Psoas muscle (tissue), 7 donors: ENCODE measurements at regions not wholly inside any gene's neighbourhood (a gene's known extent, or its start where the extent isn't known, plus 50 kb on each side); places are given as distances from the start of the nearest gene placed in this dataset.

ENCODE experiments used
- ATAC-seq, 4 donors: fragments of 200-7000 bp; cut with Tn5 transposase; one replicate each; pipeline ENCODE4 v1.9.1; 2020; ENCODE audit warnings: moderate library complexity in 3 of 4, mild to moderate bottlenecking in 2 of 4
- DNase-seq, 2 donors: peaks; one replicate each; pipeline ENCODE4 v3.0.0-alpha.2; 2020
- H3K27ac ChIP-seq: fragments of 200-600 bp; one replicate; pipeline ENCODE4 v1.8.0; 2022
- H3K27me3 ChIP-seq, 3 donors: fragments of 200-600 bp in 1 of 3; one replicate each; pipeline versions ENCODE4 v1.6.1 to v1.8.0; 2013 to 2022; ENCODE audit warnings: low read length in 2 of 3, mild to moderate bottlenecking in 2 of 3, moderate library complexity in 1 of 3; ENCODE audit not compliant: insufficient read depth in 3 of 3
- H3K36me3 ChIP-seq, 2 donors: fragments of 200-600 bp in 1 of 2; one replicate each; pipeline versions ENCODE4 v1.6.1 to v1.8.0; 2013 to 2022; ENCODE audit warnings: low read depth in 1 of 2, mild to moderate bottlenecking in 1 of 2, moderate library complexity in 1 of 2; ENCODE audit not compliant: insufficient read depth in 1 of 2
- H3K4me1 ChIP-seq: fragments of 200-600 bp; one replicate; pipeline ENCODE4 v1.8.0; 2022
- H3K4me3 ChIP-seq: fragments of 200-600 bp; one replicate; pipeline ENCODE4 v1.8.0; 2022; ENCODE audit warnings: mild to moderate bottlenecking
- H3K9me3 ChIP-seq: fragments of 200-600 bp; one replicate; pipeline ENCODE4 v1.8.0; 2022
- WGBS, 3 donors: extraction: QIAGEN DNeasy Blood & Tissue Kit; methylation state at CpG; one replicate each; pipeline versions ENCODE4 v1.1.6 to v1.1.7; 2013; 5-methylcytosine and 5-hydroxymethylcytosine counted together
- intact Hi-C, 2 donors: fragments of 100-400 bp; cut with DNase I; formaldehyde crosslinking; loops; one replicate each; pipeline versions ENCODE4 v1.11.0 to v1.14.2; 2022
- TF ChIP-seq, protein P1 (sequence below): fragments of 200-600 bp; IDR thresholded peaks from one replicate; pipeline ENCODE4 v1.8.0; 2022; ENCODE audit warnings: antibody characterized with exemption
- donor health status: healthy with polysubstance abuse.
- donor health status: DM: no; HTN: no; CAD: no; lungs with moderate emphysema.
- donor health status: Bipolar disorder and iron deficiency.
- donor health status: healthy.
- donor health status: DM: yes; HTN: yes; CAD: no.
- donor health status: DM: no; HTN: no; CAD: no.
- donor health status: DM: yes; HTN: yes; CAD: no.

DNA sequence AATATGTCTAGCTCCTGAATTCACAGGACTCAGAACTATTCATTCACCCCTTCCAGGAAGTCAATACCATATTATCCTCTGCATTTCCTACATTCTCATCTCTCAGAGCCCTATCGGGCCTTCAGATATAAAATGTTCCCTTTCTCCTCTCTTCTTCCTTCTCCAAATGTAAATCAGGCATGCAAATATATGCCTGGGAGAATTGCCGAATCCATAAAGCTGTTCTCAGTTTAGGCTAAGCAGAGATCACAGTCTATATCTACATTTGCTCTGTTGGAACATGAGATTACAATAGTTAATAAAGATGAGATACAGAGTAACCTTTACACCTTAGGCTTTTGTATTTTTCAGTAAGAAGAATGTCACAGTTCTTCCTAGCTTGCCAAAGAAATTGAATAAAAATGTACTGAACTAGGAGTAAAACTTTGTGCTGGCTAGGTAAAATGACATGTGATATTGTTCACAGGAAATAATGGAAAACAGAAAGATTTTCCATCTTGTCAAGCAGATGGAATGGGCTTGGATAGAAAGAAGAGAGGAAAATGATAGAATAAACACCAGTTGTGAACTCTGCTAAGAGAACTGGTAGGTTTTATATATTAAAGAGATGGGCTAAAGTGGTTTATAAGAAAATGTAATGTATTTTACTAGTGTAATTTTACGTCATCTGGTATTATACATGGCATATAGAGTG, 161.5 kb downstream of the NRIP1 start:
- TF ChIP-seq, protein P1, sequence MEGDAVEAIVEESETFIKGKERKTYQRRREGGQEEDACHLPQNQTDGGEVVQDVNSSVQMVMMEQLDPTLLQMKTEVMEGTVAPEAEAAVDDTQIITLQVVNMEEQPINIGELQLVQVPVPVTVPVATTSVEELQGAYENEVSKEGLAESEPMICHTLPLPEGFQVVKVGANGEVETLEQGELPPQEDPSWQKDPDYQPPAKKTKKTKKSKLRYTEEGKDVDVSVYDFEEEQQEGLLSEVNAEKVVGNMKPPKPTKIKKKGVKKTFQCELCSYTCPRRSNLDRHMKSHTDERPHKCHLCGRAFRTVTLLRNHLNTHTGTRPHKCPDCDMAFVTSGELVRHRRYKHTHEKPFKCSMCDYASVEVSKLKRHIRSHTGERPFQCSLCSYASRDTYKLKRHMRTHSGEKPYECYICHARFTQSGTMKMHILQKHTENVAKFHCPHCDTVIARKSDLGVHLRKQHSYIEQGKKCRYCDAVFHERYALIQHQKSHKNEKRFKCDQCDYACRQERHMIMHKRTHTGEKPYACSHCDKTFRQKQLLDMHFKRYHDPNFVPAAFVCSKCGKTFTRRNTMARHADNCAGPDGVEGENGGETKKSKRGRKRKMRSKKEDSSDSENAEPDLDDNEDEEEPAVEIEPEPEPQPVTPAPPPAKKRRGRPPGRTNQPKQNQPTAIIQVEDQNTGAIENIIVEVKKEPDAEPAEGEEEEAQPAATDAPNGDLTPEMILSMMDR = no peak
- no peak overlapping the region for H3K4me3 ChIP-seq
- no peak overlapping the region for H3K27ac ChIP-seq
- peaks cover 7% of the 10 kb centered on the region for H3K4me1 ChIP-seq
- 93 to 96% (median 96%) methylated on average over 3 of the region's 3 CpGs for WGBS, 3 donors
- H3K27me3 ChIP-seq = no peaks in the 10 kb centered on the region
- H3K9me3 ChIP-seq = peaks cover 3% of the 10 kb centered on the region
- ATAC-seq (no peak), DNase-seq (no peak)
- no peaks in the 10 kb centered on the region for H3K36me3 ChIP-seq
- intact Hi-C loops = no loop called here

DNA sequence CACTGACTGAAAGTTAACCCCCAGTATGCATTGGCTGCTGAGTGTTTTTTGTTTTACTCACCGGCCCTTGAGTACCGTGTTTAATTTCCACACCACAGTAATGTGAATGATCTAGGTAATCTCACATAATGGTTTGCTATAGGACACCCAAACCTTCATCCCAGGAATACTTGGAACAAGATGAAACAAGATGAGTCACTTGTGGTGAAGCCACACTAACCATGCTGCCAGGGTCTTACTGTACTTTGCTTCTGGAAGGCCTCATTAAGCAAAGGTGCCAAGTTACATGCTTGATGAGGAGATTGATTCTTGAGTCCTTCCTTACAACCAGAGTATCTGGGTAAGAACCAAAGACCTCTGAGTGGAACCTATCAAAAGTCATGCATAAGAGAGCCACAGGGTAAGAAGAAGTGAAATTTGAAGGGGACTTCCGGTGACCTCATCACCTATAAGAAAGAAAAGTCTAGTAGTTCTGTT, 163.3 kb downstream of the NRIP1 start:
- Histone ChIP-seq H3K27ac (no peak overlapping the region), H3K36me3 (no peaks in the 10 kb centered on the region), H3K9me3 (peaks cover 3% of the 10 kb centered on the region), H3K27me3 (no peaks in the 10 kb centered on the region), H3K4me1 (peaks cover 7% of the 10 kb centered on the region), H3K4me3 (no peak overlapping the region)
- TF ChIP-seq, protein P1 = no peak
- ATAC-seq = peak; percentile 54 to 96 (median 80)
- intact Hi-C loops = no loop called here
- DNase-seq = no peak
- WGBS, 3 donors = 47 to 63% (median 57%) methylated on average over 3 of the region's 3 CpGs

GRCh38 chr21:14900611-14901010, 164.2 kb downstream of the NRIP1 start:
- intact Hi-C loops = no loop called here
- Histone ChIP-seq H3K36me3 (no peaks in the 10 kb centered on the region), H3K4me3 (no peak overlapping the region), H3K27ac (no peak overlapping the region), H3K4me1 (peaks cover 7% of the 10 kb centered on the region), H3K27me3 (no peaks in the 10 kb centered on the region), H3K9me3 (no peaks in the 10 kb centered on the region)
- 88 to 100% (median 95%) methylated on average over 1 of the region's 1 CpG for WGBS, 3 donors
- TF ChIP-seq, protein P1 = no peak
- ATAC-seq = no peak
- no peak for DNase-seq

DNA sequence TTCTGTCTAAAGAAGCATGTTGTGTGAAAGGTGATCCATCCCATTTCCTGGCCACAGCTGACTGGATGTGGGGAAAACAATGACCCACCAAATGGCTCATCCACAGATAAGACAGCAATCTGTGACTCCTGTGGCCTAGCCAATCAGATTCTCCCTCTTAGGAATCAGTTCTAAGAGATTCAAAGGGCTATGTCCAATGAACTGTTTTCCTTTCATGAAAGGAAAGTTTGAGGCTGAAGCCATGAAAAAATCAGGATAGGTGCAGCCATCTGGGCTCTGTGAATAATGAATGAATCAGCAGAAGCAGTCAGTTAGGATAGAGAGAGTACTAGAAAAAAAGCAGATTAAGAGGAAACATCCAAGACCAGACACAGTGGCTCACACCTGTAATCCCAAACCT, 164.7 kb downstream of the NRIP1 start:
- intact Hi-C loops = no loop called here
- DNase-seq (no peak), ATAC-seq (no peak)
- TF ChIP-seq, protein P1 = no peak
- Histone ChIP-seq H3K9me3 (no peaks in the 10 kb centered on the region), H3K4me3 (no peak overlapping the region), H3K27ac (no peak overlapping the region), H3K4me1 (peaks cover 7% of the 10 kb centered on the region), H3K27me3 (no peaks in the 10 kb centered on the region), H3K36me3 (no peaks in the 10 kb centered on the region)

DNA sequence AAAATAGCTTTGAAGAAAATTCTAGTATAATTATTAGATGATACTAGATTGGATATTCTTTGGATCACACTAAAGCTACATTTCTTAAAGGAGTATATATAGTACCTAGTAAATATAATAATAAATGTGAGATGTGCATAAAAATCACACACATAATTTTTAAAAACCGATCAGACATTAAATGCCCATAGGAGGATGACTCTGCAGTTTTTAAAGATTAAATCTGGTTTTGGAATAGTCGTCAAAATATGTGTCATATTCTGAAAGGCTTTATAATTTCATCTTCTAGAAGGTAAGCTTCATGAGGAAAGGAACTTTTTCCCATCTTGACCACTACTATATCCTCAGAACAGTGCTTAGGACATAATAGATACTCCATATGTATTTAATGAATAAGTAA, 169.0 kb downstream of the NRIP1 start:
- TF ChIP-seq, protein P1 = no peak
- Histone ChIP-seq H3K9me3 (no peaks in the 10 kb centered on the region), H3K27ac (no peak overlapping the region), H3K36me3 (no peaks in the 10 kb centered on the region), H3K27me3 (peaks cover 0 to 2% (median 0%) of the 10 kb centered on the region in 3 donors), H3K4me1 (peaks cover under 1% of the 10 kb centered on the region), H3K4me3 (no peak overlapping the region)
- DNase-seq = no peak
- ATAC-seq = no peak
- intact Hi-C loops = no loop called here
- WGBS, 3 donors = 91 to 96% (median 93%) methylated on average over 2 of the region's 2 CpGs
